ENCODE measurements at regions not wholly inside any gene's neighbourhood (a gene's known extent, or its start where the extent isn't known, plus 50 kb on each side); places are given as distances from the start of the nearest gene placed in this dataset.
A peak's percentile ranks its signal among the peaks of the same experiment; 100 is the strongest.

DNA sequence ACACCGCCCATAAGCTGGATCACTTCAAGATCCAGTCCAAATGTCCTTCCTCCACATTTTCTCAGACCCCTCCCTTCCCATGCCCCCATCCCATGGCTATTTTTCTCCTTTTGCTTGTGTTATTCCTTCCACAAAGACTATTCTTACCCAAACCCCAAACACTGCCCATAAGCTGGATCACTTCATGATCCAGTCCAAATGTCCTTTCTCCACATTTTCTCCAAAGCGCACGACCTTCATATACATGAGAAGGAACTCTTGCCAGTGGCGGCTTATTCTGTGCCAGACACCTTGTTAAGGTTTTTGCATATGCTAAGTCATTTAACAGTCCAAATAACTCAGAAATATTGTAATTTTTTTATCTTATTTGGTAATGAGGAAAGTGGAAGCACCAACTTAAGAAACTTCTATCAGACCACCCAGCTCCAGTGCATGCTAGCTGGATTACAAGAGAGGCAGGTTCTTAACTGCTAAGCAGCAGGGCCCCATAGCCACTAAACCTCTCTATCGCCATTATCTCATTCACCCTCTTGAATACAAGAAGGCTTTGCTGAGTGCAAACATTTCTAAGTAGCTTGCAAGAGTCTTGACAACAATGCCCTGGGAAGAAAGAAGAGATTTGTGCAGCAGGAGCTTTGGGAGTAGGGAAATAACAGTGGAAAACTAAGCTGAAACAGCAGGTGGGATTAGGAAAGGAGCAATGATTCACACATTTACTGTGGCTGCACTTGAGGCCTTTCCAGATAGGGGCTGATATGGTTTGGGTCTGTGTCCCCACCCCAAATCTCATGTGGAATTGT is 428.2 kb upstream of the MAF start:
- POLR2A ChIA-PET: no interaction called here
- Mint-ChIP-seq H3K4me1 (ENCODE audit: insufficient read depth, unreplicated experiment) (peaks cover 23% of the 10 kb centered on the region), H3K9me3 (ENCODE audit: unreplicated experiment) (peaks cover 11% of the 10 kb centered on the region), H3K27ac (ENCODE audit: low read depth, unreplicated experiment) (no peak overlapping the region), H3K4me3 (ENCODE audit: unreplicated experiment) (no peak overlapping the region), H3K27me3 (ENCODE audit: insufficient read depth, unreplicated experiment) (no peaks in the 10 kb centered on the region), H3K36me3 (ENCODE audit: insufficient read depth, unreplicated experiment) (no peaks in the 10 kb centered on the region)
- TF ChIP-seq, protein P1, sequence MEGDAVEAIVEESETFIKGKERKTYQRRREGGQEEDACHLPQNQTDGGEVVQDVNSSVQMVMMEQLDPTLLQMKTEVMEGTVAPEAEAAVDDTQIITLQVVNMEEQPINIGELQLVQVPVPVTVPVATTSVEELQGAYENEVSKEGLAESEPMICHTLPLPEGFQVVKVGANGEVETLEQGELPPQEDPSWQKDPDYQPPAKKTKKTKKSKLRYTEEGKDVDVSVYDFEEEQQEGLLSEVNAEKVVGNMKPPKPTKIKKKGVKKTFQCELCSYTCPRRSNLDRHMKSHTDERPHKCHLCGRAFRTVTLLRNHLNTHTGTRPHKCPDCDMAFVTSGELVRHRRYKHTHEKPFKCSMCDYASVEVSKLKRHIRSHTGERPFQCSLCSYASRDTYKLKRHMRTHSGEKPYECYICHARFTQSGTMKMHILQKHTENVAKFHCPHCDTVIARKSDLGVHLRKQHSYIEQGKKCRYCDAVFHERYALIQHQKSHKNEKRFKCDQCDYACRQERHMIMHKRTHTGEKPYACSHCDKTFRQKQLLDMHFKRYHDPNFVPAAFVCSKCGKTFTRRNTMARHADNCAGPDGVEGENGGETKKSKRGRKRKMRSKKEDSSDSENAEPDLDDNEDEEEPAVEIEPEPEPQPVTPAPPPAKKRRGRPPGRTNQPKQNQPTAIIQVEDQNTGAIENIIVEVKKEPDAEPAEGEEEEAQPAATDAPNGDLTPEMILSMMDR (IDR thresholded peaks at IDR 0.05; ENCODE audit: unreplicated experiment): no peak
- DNase-seq (ENCODE audit: unreplicated experiment): no peak
- BruUV-seq (replicated peaks): no TSS peak
- CTCF ChIA-PET: interaction anchor here (0.8 kb wide), 1 partner anchor 193 kb away, joined by 3 read pairs; no protein-coding TSS in a partner anchor
- intact Hi-C loops (cut with micrococcal nuclease): no loop called here

DNA sequence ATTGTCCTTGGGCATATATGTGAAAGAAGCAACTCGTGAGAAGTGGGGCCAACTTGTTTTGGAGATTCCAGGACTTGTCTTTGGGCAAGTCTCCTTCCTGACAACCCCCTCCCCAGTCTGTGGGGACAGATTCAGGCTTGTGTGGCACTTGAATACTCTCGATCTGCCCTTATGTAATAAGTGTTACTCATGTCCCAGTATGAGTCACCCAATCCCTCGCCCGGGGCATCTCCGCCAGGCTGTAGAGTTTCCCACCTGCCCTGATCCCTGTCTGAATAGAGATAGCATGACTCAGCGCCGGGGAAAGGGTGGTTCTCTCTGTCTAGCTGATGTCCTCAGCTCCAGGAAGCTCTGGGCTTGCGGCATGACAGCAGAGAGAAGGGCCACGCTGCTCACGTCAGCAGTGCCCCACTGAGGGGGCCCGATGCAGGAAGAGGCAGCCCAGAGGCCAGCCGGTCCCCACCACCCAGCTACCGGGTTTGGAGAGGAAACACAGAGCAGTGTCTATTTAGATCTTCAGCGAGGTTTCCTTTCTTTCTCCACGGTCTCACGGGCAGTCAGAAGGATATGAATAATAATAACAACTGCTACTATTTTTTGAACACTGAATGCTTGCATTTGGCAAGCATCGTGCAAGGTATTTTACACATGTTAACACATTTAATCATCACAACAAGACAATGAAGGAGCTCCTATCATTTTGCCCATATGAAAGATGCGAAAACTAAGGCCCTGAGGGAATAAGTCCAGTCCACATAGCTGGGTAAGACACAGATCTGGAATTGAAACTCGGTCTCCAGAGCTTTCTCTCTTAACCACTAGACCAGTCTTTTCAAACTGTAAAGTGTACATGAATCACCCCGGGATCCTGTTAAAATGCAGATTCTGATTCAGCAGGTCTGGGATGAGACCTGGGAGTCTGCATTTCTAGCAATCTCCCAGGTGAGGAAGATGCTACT is 426.7 kb upstream of the MAF start:
- peak; percentile 97 for DNase-seq (ENCODE audit: unreplicated experiment)
- intact Hi-C loops (cut with micrococcal nuclease): no loop called here
- Mint-ChIP-seq H3K36me3 (ENCODE audit: insufficient read depth, unreplicated experiment) (no peaks in the 10 kb centered on the region), H3K27ac (ENCODE audit: low read depth, unreplicated experiment) (peak overlapping the region; percentile 88), H3K27me3 (ENCODE audit: insufficient read depth, unreplicated experiment) (no peaks in the 10 kb centered on the region), H3K4me3 (ENCODE audit: unreplicated experiment) (peak overlapping the region; percentile 66), H3K4me1 (ENCODE audit: insufficient read depth, unreplicated experiment) (peaks cover 29% of the 10 kb centered on the region), H3K9me3 (ENCODE audit: unreplicated experiment) (no peaks in the 10 kb centered on the region)
- ChIA-PET CTCF (interaction anchor here (0.7 to 0.9 kb wide), 3 partner anchors 14 to 426 kb away, joined by 3 to 4 read pairs (median 3); no protein-coding TSS in a partner anchor), POLR2A (interaction anchor here (0.5 to 2.3 kb wide), 10 partner anchors 9 to 422 kb away, joined by 3 to 9 read pairs (median 3); no protein-coding TSS in a partner anchor)
- no TSS peak for BruUV-seq (replicated peaks)
- TF ChIP-seq, protein P1 (IDR thresholded peaks at IDR 0.05; ENCODE audit: unreplicated experiment): no peak

DNA sequence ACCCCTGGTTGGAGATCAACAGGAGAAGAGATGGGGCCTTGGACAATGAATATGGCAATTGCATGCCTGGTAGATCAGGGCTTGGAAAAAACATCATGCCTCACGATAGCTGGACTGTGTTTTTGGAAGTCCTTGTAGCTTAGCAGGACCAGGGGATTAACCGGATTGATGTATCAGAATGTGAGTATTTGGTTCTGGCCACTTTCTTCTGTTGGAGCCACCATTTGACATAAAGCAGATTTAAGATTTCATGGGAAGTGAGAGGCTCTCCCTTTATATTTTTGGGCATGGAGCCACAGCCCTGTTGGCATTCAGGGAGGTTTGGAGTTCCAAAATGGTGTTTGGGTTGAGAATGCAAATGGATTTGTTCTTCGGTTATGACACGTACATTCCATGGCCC is 424.7 kb upstream of the MAF start:
- CTCF ChIA-PET: interaction anchor here (0.5 kb wide), 1 partner anchor 414 kb away, joined by 3 read pairs; no protein-coding TSS in a partner anchor
- Mint-ChIP-seq H3K4me3 (ENCODE audit: unreplicated experiment) (no peak overlapping the region), H3K4me1 (ENCODE audit: insufficient read depth, unreplicated experiment) (peaks cover 29% of the 10 kb centered on the region), H3K9me3 (ENCODE audit: unreplicated experiment) (no peaks in the 10 kb centered on the region), H3K27ac (ENCODE audit: low read depth, unreplicated experiment) (no peak overlapping the region), H3K27me3 (ENCODE audit: insufficient read depth, unreplicated experiment) (no peaks in the 10 kb centered on the region), H3K36me3 (ENCODE audit: insufficient read depth, unreplicated experiment) (no peaks in the 10 kb centered on the region)
- no peak for DNase-seq (ENCODE audit: unreplicated experiment)
- intact Hi-C loops (cut with micrococcal nuclease): no loop called here
- POLR2A ChIA-PET: interaction anchor here (0.6 to 1.8 kb wide), 2 partner anchors 11 to 1926 kb away, joined by 3 to 5 read pairs; partner anchors contain the start of gene WWOX
- BruUV-seq (replicated peaks): no TSS peak
- TF ChIP-seq, protein P1 (IDR thresholded peaks at IDR 0.05; ENCODE audit: unreplicated experiment): no peak

GRCh38 chr16:80024443-80024842 is 423.9 kb upstream of the MAF start:
- H3K4me3 Mint-ChIP-seq (ENCODE audit: unreplicated experiment): no peak overlapping the region
- H3K27me3 Mint-ChIP-seq (ENCODE audit: insufficient read depth, unreplicated experiment): no peaks in the 10 kb centered on the region
- no peaks in the 10 kb centered on the region for H3K36me3 Mint-ChIP-seq (ENCODE audit: insufficient read depth, unreplicated experiment)
- no peak overlapping the region for H3K27ac Mint-ChIP-seq (ENCODE audit: low read depth, unreplicated experiment)
- POLR2A ChIA-PET: no interaction called here
- peaks cover 29% of the 10 kb centered on the region for H3K4me1 Mint-ChIP-seq (ENCODE audit: insufficient read depth, unreplicated experiment)
- no TSS peak for BruUV-seq (replicated peaks)
- H3K9me3 Mint-ChIP-seq (ENCODE audit: unreplicated experiment): no peaks in the 10 kb centered on the region
- DNase-seq (ENCODE audit: unreplicated experiment): no peak
- intact Hi-C loops (cut with micrococcal nuclease): no loop called here
- TF ChIP-seq, protein P1 (IDR thresholded peaks at IDR 0.05; ENCODE audit: unreplicated experiment): no peak
- CTCF ChIA-PET: no interaction called here

Measured in MCF 10A (cell line).